ENCODE measurements at regions not wholly inside any gene's neighbourhood (a gene's known extent, or its start where the extent isn't known, plus 50 kb on each side); places are given as distances from the start of the nearest gene placed in this dataset.

- Histone ChIP-seq H2AFZ (no peak overlapping the region), H3K4me3 (ENCODE audit: low read depth, low read length) (no peak overlapping the region), H3K4me1 (no peaks in the 10 kb centered on the region)
Observed at GRCh38 chr2:57881998-57882888, 164.4 kb upstream of the VRK2 start.

GRCh38 chr2:57882895-57883515 is 163.6 kb upstream of the VRK2 start:
- H3K36me3 ChIP-seq (ENCODE audit: control insufficient read depth, insufficient read depth, low read length) = no peaks in the 10 kb centered on the region
- H3K27ac ChIP-seq = no peak overlapping the region
- no peaks in the 10 kb centered on the region for H3K27me3 ChIP-seq (ENCODE audit: control insufficient read depth, insufficient read depth, low read length)
- H3K4me2 ChIP-seq (ENCODE audit: low read length) = no peak overlapping the region
- no peaks in the 10 kb centered on the region for H3K79me2 ChIP-seq
- TF ChIP-seq CTCF (IDR thresholded peaks at IDR 0.05) = no peak
- no peaks in the 10 kb centered on the region for H3K4me1 ChIP-seq
- H3K4me3 ChIP-seq (ENCODE audit: low read depth, low read length) = no peak overlapping the region
- H2AFZ ChIP-seq = no peak overlapping the region
- H3K9ac ChIP-seq = no peak overlapping the region
- H3K9me3 ChIP-seq (ENCODE audit: control insufficient read depth, low read length) = no peaks in the 10 kb centered on the region

More at GRCh38 chr2:57881998-57882888, 164.4 kb upstream of the VRK2 start:
- Histone ChIP-seq H3K27me3 (ENCODE audit: control insufficient read depth, insufficient read depth, low read length) (no peaks in the 10 kb centered on the region), H3K79me2 (no peaks in the 10 kb centered on the region), H3K36me3 (ENCODE audit: control insufficient read depth, insufficient read depth, low read length) (no peaks in the 10 kb centered on the region), H3K27ac (no peak overlapping the region), H3K9me3 (ENCODE audit: control insufficient read depth, low read length) (no peaks in the 10 kb centered on the region), H3K9ac (no peak overlapping the region), H3K4me2 (ENCODE audit: low read length) (no peak overlapping the region)
- TF ChIP-seq CTCF (IDR thresholded peaks at IDR 0.05) = no peak

GRCh38 chr2:57884281-57884680 is 162.3 kb upstream of the VRK2 start:
- Histone ChIP-seq H3K4me1 (no peaks in the 10 kb centered on the region), H2AFZ (no peak overlapping the region), H3K36me3 (ENCODE audit: control insufficient read depth, insufficient read depth, low read length) (no peaks in the 10 kb centered on the region), H3K4me2 (ENCODE audit: low read length) (no peak overlapping the region), H3K27ac (no peak overlapping the region), H3K9me3 (ENCODE audit: control insufficient read depth, low read length) (no peaks in the 10 kb centered on the region), H3K4me3 (ENCODE audit: low read depth, low read length) (no peak overlapping the region), H3K9ac (no peak overlapping the region), H3K27me3 (ENCODE audit: control insufficient read depth, insufficient read depth, low read length) (no peaks in the 10 kb centered on the region), H3K79me2 (no peaks in the 10 kb centered on the region)
- no peak for TF ChIP-seq CTCF (IDR thresholded peaks at IDR 0.05)

GRCh38 chr2:57885742-57886141 is 160.9 kb upstream of the VRK2 start:
- Histone ChIP-seq H3K4me3 (ENCODE audit: low read depth, low read length) (no peak overlapping the region), H3K9me3 (ENCODE audit: control insufficient read depth, low read length) (no peaks in the 10 kb centered on the region), H3K36me3 (ENCODE audit: control insufficient read depth, insufficient read depth, low read length) (no peaks in the 10 kb centered on the region), H3K4me2 (ENCODE audit: low read length) (no peak overlapping the region), H3K27me3 (ENCODE audit: control insufficient read depth, insufficient read depth, low read length) (no peaks in the 10 kb centered on the region), H3K27ac (no peak overlapping the region), H3K79me2 (no peaks in the 10 kb centered on the region), H3K9ac (no peak overlapping the region), H3K4me1 (no peaks in the 10 kb centered on the region), H2AFZ (no peak overlapping the region)
- TF ChIP-seq CTCF (IDR thresholded peaks at IDR 0.05) = no peak

Data from parathyroid adenoma (tissue), 2 donors.